DMS153 treated with DMSO at 0.1 percent for 48 hours (cell line): ENCODE measurements at regions not wholly inside any gene's neighbourhood (a gene's known extent, or its start where the extent isn't known, plus 50 kb on each side); places are given as distances from the start of the nearest gene placed in this dataset.

ENCODE experiments used
- DNase-seq: peaks from one replicate; lab custom pipeline; 2025; ENCODE audit not compliant: unreplicated experiment; lab: John Stamatoyannopoulos, UW

GRCh38 chr13:72253754-72254153 lies 386.8 kb upstream of the DACH1 start:
- no peak for DNase-seq

DNA sequence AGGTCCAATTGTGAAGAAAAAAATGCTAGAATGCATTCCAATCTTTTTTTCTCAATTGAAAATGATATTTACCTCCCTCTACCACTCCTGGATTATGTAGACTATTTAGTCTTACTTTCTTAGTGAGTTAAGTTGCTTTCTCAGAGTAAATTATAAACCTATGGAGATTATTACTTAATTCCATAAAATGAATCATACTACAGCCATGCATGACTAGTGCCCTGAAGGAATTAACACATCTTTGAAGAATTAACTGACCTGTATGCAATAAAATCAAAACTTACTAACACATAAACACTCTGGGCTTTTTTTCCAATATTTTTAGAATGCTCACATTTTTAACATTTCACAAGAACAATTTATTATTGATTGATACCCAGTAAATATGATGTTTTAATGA lies 379.4 kb upstream of the DACH1 start:
- no peak for DNase-seq

- no peak for DNase-seq
Observed at GRCh38 chr13:72244788-72245187, 377.8 kb upstream of the DACH1 start.

- DNase-seq: no peak
Observed at GRCh38 chr13:72230131-72230530, 363.1 kb upstream of the DACH1 start.

GRCh38 chr13:72229067-72229466 lies 362.1 kb upstream of the DACH1 start:
- DNase-seq: no peak

DNA sequence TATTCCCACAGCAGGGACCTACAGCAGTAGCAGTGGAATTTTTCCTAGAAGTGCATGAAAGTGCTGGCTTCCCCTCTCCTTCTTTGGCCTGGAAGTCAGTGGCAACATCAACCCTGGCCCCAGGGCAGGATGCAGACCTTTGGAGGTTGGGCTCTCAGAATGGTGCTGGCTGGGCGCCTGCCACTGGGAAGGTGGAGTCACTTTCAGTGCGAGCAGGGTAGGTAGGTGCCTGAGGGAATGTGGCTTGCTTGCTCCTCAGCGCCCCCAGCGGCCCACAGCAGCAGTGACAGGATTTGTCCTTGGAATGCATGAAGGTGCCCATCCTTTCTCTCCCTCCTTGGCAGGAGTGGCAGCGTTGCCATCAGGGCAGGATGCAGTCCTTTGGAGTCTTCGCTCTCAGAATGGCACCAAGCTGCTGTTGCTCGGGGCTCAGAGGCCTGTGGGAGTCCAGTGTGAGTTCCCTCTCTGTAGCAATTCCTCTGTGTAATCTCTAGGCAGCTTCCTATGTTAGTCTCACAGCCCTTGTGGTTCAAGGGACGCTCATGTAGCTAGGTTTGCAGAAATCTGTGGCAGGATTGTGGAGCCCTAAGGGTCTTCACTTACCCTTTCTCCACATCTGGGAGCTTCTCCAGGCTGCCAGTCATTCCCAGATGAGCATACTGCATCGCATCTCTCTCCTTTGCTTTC lies 354.4 kb upstream of the DACH1 start:
- no peak for DNase-seq

- no peak for DNase-seq
Observed at GRCh38 chr13:72218966-72219365, 352.0 kb upstream of the DACH1 start.

DNA sequence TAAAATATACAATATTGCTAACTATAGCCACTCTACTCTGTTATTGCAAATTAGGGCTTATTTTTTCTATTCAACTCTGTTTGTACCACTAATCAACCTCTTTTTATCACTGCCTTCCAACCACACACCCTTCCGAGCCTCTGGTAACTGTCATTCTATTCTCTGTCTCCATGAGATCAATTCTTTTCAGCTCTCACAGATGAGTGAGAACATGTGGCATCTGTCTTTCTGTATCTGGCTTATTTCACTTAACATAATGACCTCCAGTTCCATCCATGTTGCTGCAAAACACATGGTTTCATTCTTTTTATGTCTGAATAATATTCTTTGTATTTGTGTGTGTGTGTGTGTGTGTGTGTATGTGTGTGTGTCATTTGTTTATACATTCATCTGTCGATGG lies 350.1 kb upstream of the DACH1 start:
- no peak for DNase-seq

DNA sequence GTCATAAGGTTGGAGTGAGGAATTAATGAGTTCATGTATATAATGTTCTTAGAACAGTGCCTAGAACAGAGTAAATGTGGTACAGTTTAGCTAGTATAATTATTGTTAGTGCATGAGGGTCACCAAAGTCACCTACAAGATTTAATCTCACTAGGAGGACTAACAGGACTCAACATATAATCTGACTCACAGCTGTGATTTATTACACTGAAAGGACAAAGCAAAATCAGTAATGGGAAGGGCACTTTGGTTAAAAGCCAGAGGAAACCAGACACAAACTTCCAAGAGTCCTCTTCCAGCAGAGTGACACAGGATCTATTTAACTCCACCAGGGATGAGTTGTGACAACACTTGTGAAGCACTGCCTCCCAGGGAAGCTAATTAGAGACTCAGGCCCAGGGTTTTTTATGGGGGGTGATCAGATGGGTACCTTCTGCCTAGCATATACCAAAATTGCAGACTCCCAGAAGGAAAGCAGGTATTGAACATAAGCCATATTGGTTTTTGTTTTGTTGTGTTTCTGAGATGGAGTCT lies 341.2 kb upstream of the DACH1 start:
- DNase-seq: no peak

DNA sequence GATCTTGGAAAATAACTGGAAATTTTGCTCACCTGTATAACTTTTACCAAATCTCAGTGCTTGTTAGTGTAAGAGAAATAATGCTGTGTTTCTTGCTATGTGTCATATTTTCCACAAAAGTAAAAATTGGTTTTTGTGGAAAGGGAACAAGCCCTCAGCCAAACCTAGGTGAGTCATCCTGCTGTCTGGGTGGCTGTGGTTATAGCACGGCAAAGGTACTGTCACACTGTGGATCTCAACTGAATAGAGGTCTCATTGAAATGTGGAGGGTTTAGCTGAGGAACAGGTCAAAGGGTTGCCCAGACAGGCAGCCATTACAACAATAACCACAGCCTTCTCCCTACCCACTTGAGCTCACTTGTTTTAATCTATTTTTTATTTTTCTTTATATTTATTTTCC lies 338.8 kb upstream of the DACH1 start:
- no peak for DNase-seq

DNA sequence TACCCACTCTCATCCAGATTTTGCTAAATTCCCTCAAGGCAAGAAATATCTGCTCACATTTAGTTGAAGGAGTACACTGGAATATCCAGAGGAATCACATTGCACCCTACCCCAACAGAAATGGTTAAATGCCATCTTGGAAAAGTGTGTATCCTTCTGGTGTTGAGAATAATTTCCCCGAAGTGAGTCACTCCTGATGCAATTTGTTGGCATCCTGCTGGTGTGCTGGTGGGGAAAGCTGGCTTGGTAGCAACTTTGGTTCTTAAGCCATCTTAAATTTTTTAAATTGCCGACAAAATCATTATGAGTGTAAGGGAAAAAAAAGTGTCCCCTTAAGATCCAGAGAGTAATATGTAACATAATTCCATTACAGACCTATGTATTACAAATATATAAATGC lies 337.3 kb upstream of the DACH1 start:
- no peak for DNase-seq

GRCh38 chr13:72201726-72202125 lies 334.7 kb upstream of the DACH1 start:
- no peak for DNase-seq

DNA sequence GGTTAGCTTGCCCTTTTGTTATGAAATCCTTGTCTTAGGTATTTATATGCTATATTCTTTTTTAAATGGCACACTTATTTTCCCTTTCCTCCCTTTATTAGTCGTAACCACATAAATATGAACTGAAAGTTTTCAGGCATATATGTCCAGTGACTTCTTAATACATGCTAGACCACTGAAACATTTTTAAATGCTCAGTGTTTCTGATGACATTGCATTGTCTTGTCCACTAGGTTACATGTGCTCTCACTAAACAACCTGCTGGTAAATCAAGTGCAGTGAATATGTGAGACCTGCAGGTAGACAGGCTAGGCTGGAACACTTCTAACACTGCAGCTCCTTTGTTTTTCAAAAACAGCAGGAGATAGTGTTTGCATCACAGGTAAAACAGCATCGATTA lies 332.6 kb upstream of the DACH1 start:
- DNase-seq: no peak

GRCh38 chr13:72198967-72199560 lies 332.1 kb upstream of the DACH1 start:
- no peak for DNase-seq

GRCh38 chr13:72198042-72198441 lies 331.0 kb upstream of the DACH1 start:
- DNase-seq: no peak

DNA sequence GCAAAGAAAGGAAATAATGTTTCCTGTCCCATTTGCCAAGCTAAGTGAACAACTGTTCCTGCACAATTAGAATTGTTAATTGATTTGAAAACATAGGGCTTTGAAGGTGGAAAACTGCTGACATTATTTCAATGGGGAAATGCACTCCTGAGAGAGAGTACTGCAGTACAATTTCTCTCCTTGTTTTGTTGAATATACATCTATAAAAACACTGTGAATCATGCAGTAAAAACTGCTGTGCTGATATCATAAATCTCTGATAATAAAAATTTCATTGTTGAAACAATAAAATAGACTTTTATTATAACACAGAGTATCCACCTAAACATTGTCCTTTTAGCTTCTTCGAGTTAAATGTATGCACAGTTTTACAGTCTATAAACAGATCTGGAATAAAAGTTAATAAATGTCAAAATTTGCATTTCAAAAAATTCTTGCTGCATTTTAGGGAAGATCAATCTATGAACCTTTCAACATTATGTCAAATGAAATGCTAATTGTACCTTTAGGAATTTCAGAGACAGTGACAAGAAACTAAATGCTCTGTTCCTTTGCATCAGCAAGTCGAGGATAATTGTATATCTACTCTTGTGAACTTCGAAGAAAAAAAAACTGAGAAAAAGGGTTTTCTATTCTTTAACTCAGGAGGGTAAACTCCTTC lies 328.2 kb upstream of the DACH1 start:
- DNase-seq: no peak

GRCh38 chr13:72194523-72194922 lies 327.5 kb upstream of the DACH1 start:
- DNase-seq: no peak

DNA sequence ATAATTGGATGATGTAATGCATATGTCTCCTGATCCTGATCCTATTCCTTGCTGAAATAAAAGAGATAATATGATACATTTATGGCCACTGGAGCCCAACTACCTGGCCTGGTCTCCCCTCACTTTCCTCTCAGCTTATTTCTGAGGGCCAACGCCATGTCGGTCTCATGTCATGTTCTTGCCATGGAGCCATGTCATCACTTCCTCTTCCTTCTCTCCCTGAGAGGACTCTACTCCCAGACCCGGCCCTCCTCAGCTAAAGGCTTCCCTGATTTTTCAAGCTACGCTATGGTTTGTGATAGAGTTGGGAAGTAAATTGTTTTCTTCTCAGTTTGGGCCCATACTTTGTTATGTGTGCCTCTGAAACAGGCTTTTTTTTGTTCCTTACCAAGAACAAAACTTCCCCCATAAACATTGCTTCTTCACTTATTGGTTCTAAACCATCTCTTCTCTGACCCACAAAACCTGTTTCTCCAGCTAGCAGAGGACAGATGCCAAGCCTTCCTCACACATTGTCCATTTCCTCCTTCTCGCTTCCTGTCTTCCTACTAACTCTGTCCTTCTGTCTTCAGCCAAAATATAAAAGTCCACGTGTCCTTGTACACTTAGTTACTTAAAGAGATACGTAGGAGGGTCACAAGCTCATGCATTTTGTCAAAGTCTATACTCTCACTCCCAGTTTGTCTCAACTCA lies 319.9 kb upstream of the DACH1 start:
- DNase-seq: no peak

DNA sequence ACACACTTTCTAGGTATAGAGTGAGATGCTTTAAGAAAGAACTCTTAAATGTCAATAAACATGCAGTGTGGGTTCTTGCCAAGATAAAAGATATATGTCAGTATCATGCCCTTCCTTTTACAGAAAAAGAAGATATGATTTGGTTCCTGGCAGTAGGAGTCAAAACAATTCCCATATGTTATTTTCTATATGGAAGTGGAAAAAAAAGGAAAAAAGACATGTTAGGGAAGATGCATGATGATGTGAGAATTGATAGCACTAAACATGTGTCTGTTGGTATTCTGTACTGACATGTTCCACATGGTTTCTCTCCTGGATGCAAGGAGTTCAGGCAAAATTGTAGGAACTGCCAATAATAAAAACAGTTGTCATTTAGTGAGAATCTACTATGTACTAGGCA lies 318.8 kb upstream of the DACH1 start:
- no peak for DNase-seq

DNA sequence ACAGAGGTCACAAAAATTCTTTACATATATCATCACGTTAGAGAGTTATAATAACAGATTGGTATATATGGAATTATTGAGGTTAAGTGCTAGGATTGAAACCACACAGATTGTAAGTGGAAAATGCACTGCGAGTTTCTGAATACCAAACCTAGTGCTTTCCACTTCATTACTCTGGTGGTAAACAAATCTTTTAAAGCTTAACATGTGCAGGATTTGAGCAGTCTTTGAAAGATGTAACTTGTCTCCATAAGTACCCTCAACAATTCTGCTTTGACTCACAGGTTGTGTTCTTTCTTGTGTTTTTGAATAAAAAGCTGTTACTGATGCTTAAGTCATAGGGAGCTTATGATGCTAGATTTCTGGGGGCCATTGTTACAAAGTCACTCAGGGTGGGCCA lies 314.7 kb upstream of the DACH1 start:
- DNase-seq: no peak

DNA sequence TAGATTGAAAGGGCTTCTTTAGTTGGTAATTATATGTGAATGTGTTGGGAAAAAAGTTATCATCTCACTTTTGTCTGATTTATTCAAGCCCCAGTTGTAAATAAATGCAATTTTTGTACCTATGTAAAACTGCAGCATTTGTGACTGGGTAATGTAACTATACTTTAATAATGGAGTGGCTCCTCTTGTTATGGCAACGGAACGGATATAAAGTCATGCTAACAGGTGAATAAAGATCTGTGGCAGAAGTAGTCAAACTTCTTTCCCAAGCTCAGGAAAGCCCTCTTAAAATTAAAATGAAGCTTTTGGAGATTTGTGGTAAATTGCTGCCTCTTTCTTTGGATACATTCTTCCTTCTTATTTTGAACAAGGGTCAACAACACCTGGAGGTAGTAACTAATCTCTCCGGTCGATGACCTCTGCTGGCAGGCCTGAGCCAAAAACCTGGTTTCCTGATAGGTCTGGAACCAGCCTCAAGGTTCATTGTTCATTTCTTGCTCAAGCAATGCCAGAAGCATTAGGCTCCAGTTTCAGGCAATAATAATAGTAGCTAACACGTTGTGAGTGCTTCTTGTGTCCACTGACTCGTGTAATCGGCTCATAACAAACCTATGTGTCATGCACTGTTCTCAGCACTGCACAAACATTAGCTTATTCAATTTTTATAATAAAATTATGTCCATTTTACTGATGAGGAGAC lies 313.4 kb upstream of the DACH1 start:
- DNase-seq: no peak
